SIG-M5 treated with dmso at 0.1 percent for 504 hours (cell line): ENCODE measurements at regions not wholly inside any gene's neighbourhood (a gene's known extent, or its start where the extent isn't known, plus 50 kb on each side); places are given as distances from the start of the nearest gene placed in this dataset.

Experiments used
- DNase-seq: peaks from one replicate; lab custom pipeline; 2025; ENCODE audit not compliant: unreplicated experiment; lab: John Stamatoyannopoulos, UW

GRCh38 chr10:128520211-128520815, 394.1 kb upstream of the MKI67 start:
- no peak for DNase-seq

GRCh38 chr10:128522551-128523308, 396.5 kb upstream of the MKI67 start:
- DNase-seq = peak; percentile 3

- no peak for DNase-seq
Observed at GRCh38 chr10:128525444-128525843, 399.2 kb upstream of the MKI67 start.

- no peak for DNase-seq
Observed at GRCh38 chr10:128525936-128526335, 399.7 kb upstream of the MKI67 start.

- no peak for DNase-seq
Observed at GRCh38 chr10:128526791-128527375, 400.7 kb upstream of the MKI67 start.

GRCh38 chr10:128527711-128528110, 401.5 kb upstream of the MKI67 start:
- DNase-seq = no peak

- DNase-seq = no peak
Observed at GRCh38 chr10:128528167-128528566, 401.9 kb upstream of the MKI67 start.

GRCh38 chr10:128528781-128529180, 402.6 kb upstream of the MKI67 start:
- no peak for DNase-seq

GRCh38 chr10:128529225-128529624, 403.0 kb upstream of the MKI67 start:
- DNase-seq = no peak

GRCh38 chr10:128530301-128530700, 404.1 kb upstream of the MKI67 start:
- DNase-seq = peak; percentile 1

- no peak for DNase-seq
Observed at GRCh38 chr10:128530946-128531345, 404.7 kb upstream of the MKI67 start.

- no peak for DNase-seq
Observed at GRCh38 chr10:128534686-128535085, 408.5 kb upstream of the MKI67 start.

- DNase-seq = no peak
Observed at GRCh38 chr10:128536259-128536658, 410.0 kb upstream of the MKI67 start.

- no peak for DNase-seq
Observed at GRCh38 chr10:128537834-128538330, 411.7 kb upstream of the MKI67 start.

GRCh38 chr10:128538671-128539070, 412.4 kb upstream of the MKI67 start:
- no peak for DNase-seq

GRCh38 chr10:128539510-128540127, 413.4 kb upstream of the MKI67 start:
- DNase-seq = no peak

GRCh38 chr10:128540128-128540762, 414.0 kb upstream of the MKI67 start:
- DNase-seq = no peak

- no peak for DNase-seq
Observed at GRCh38 chr10:128540781-128541761, 414.8 kb upstream of the MKI67 start.

- no peak for DNase-seq
Observed at GRCh38 chr10:128541926-128542475, 415.8 kb upstream of the MKI67 start.

GRCh38 chr10:128542659-128543058, 416.4 kb upstream of the MKI67 start:
- DNase-seq = no peak
